Keratinocyte (primary cell): ENCODE measurements at regions not wholly inside any gene's neighbourhood (a gene's known extent, or its start where the extent isn't known, plus 50 kb on each side); places are given as distances from the start of the nearest gene placed in this dataset.

Source experiments
- DNase-seq: peaks from one replicate; pipeline ENCODE4 v3.0.0-alpha.2; 2011; ENCODE audit warnings: low read depth, missing footprints, low spot score
- FAIRE-seq: peaks from 2 replicates; lab custom pipeline; 2011; peaks lifted over from hg19 to GRCh38; lab: Jason Lieb, UNC
- H2AFZ ChIP-seq: 2 replicates; pipeline ENCODE4 v1.6.0; 2012; ENCODE audit warnings: low read length, control low read depth, inconsistent platforms; ENCODE audit not compliant: control insufficient read depth
- H3K27ac ChIP-seq: 2 replicates; pipeline ENCODE4 v1.5.1; 2011; ENCODE audit warnings: low read length; ENCODE audit not compliant: control insufficient read depth, insufficient read depth
- H3K27me3 ChIP-seq: 3 replicates; pipeline ENCODE4 v1.6.0; 2011; ENCODE audit warnings: low read length; ENCODE audit not compliant: control insufficient read depth, insufficient read depth; ENCODE audit errors: extremely low read depth
- H3K36me3 ChIP-seq, 2 experiments: 2 replicates in 1 of 2; 3 replicates in 1 of 2; pipeline ENCODE4 v1.5.1; 2011; ENCODE audit warnings: low read length in 2 of 2, mild to moderate bottlenecking in 1 of 2; ENCODE audit not compliant: control insufficient read depth in 2 of 2, insufficient read depth in 2 of 2; ENCODE audit errors: extremely low read depth in 1 of 2
- H3K4me1 ChIP-seq: 3 replicates; pipeline ENCODE4 v1.5.1; 2011; ENCODE audit warnings: low read length; ENCODE audit not compliant: control insufficient read depth, insufficient read depth; ENCODE audit errors: extremely low read depth
- H3K4me2 ChIP-seq: 3 replicates; pipeline ENCODE4 v1.6.0; 2011; ENCODE audit warnings: low read depth, low read length; ENCODE audit not compliant: control insufficient read depth, insufficient read depth; ENCODE audit errors: extremely low read depth
- H3K4me3 ChIP-seq, 3 experiments: fragments of 200-600 bp in 1 of 3; sonication (generic) in 1 of 3; 2 replicates in 2 of 3; 3 replicates in 1 of 3; pipeline ENCODE4 v1.5.1; 2011 to 2016; ENCODE audit warnings: low read length in 3 of 3, mild to moderate bottlenecking in 3 of 3, control low read depth in 2 of 3, inconsistent platforms in 1 of 3, low read depth in 1 of 3, mixed read lengths in 1 of 3, mixed run types in 1 of 3, moderate library complexity in 1 of 3; ENCODE audit not compliant: control insufficient read depth in 2 of 3, insufficient read depth in 2 of 3; ENCODE audit errors: extremely low read depth in 1 of 3
- H3K79me2 ChIP-seq: 2 replicates; pipeline ENCODE4 v1.6.0; 2012; ENCODE audit warnings: low read length; ENCODE audit not compliant: control insufficient read depth, insufficient read depth
- H3K9ac ChIP-seq: 3 replicates; pipeline ENCODE4 v1.6.0; 2011; ENCODE audit warnings: low read length; ENCODE audit not compliant: control insufficient read depth, insufficient read depth; ENCODE audit errors: extremely low read depth
- H3K9me1 ChIP-seq: 3 replicates; pipeline ENCODE4 v1.6.0; 2011; ENCODE audit warnings: low read length; ENCODE audit not compliant: control insufficient read depth, insufficient read depth; ENCODE audit errors: extremely low read depth
- H3K9me3 ChIP-seq: 2 replicates; pipeline ENCODE4 v1.5.1; 2012; ENCODE audit warnings: low read depth, low read length; ENCODE audit not compliant: control insufficient read depth
- H4K20me1 ChIP-seq: 3 replicates; pipeline ENCODE4 v1.6.0; 2011; ENCODE audit warnings: low read length; ENCODE audit not compliant: control insufficient read depth, insufficient read depth; ENCODE audit errors: extremely low read depth
- CTCF ChIP-seq, 3 experiments: IDR thresholded peaks in 1 of 3; conservative IDR thresholded peaks in 1 of 3; optimal IDR thresholded peaks in 1 of 3; 2 replicates in 2 of 3; 3 replicates in 1 of 3; pipeline versions ENCODE3 to v1.5.1; 2011; ENCODE audit warnings: low read length in 3 of 3, mild to moderate bottlenecking in 3 of 3, moderate library complexity in 2 of 3, control low read depth in 1 of 3, inconsistent platforms in 1 of 3; ENCODE audit not compliant: insufficient read depth in 2 of 3; ENCODE audit errors: extremely low read depth in 1 of 3
- EZH2 ChIP-seq: IDR thresholded peaks from one replicate; pipeline ENCODE4 v1.6.1; 2012; ENCODE audit warnings: inconsistent platforms, mild to moderate bottlenecking, low read length, moderate library complexity
- dilution Hi-C: fragments of 300-500 bp; cut with MboI; formaldehyde crosslinking; loops from one replicate; pipeline ENCODE4 v1.7.0; 2020; ENCODE audit warnings: low sequenced_read_pairs; ENCODE audit not compliant: extremely low pct_ligation_motif_present

- H3K36me3 ChIP-seq = no peaks in the 10 kb centered on the region
- peaks cover 19% of the 10 kb centered on the region for H3K9me3 ChIP-seq
- no peak overlapping the region for H3K27ac ChIP-seq
- no peak overlapping the region for H3K9ac ChIP-seq
- H4K20me1 ChIP-seq = no peaks in the 10 kb centered on the region
- H3K27me3 ChIP-seq = no peaks in the 10 kb centered on the region
- no peak overlapping the region for H3K4me2 ChIP-seq
- no peaks in the 10 kb centered on the region for H3K4me1 ChIP-seq
- no peak overlapping the region for H2AFZ ChIP-seq
- H3K79me2 ChIP-seq = no peaks in the 10 kb centered on the region
- no peak overlapping the region for H3K4me3 ChIP-seq
- no peaks in the 10 kb centered on the region for H3K9me1 ChIP-seq
- DNase-seq (no peak), FAIRE-seq (no peak)
- no peak for TF ChIP-seq EZH2
- TF ChIP-seq CTCF (optimal IDR thresholded peaks at IDR 0.05 in 1 of 3, IDR thresholded peaks at IDR 0.05 in 1 of 3, conservative IDR thresholded peaks at IDR 0.05 in 1 of 3; ENCODE audit: extremely low read depth in 1 of 3, insufficient read depth in 2 of 3, low read length in 3 of 3) = no peak
- dilution Hi-C loops = no loop called here
These were observed 347.6 kb downstream of the CTTN start for GRCh38 chr11:70745941-70746340.

GRCh38 chr11:70746351-70746750 is 348.0 kb downstream of the CTTN start:
- no peak for DNase-seq
- no peaks in the 10 kb centered on the region for H3K27me3 ChIP-seq
- H3K9me1 ChIP-seq = no peaks in the 10 kb centered on the region
- no peak for FAIRE-seq
- TF ChIP-seq CTCF (optimal IDR thresholded peaks at IDR 0.05 in 1 of 3, IDR thresholded peaks at IDR 0.05 in 1 of 3, conservative IDR thresholded peaks at IDR 0.05 in 1 of 3; ENCODE audit: extremely low read depth in 1 of 3, insufficient read depth in 2 of 3, low read length in 3 of 3) (no peak), EZH2 (no peak)
- no peak overlapping the region for H3K4me3 ChIP-seq
- no peak overlapping the region for H3K27ac ChIP-seq
- H2AFZ ChIP-seq = no peak overlapping the region
- dilution Hi-C loops = no loop called here
- no peaks in the 10 kb centered on the region for H4K20me1 ChIP-seq
- H3K4me1 ChIP-seq = no peaks in the 10 kb centered on the region
- no peak overlapping the region for H3K9ac ChIP-seq
- no peak overlapping the region for H3K4me2 ChIP-seq
- H3K79me2 ChIP-seq = no peaks in the 10 kb centered on the region
- no peaks in the 10 kb centered on the region for H3K36me3 ChIP-seq
- peaks cover 19% of the 10 kb centered on the region for H3K9me3 ChIP-seq
